HepG2 (cell line): ENCODE measurements at regions not wholly inside any gene's neighbourhood (a gene's known extent, or its start where the extent isn't known, plus 50 kb on each side); places are given as distances from the start of the nearest gene placed in this dataset.

Experiments
- ATAC-seq: fragments of 200-7000 bp; cut with Tn5 transposase; 3 replicates; pipeline ENCODE4 v1.9.1; 2020; ENCODE audit warnings: mild to moderate bottlenecking, moderate library complexity
- BruUV-seq: library from RNA; stranded (reverse); fragments of 400-500 nt; replicated peaks from 2 replicates; lab custom pipeline; 2021; lab: Mats Ljungman, UMichigan
- CTCF ChIA-PET: fragments of 300-600 bp; formaldehyde crosslinking; extraction: SDS; loops from one replicate; lab custom pipeline; 2021; ENCODE audit warnings: low total read pairs, inconsistent platforms, low intra/inter-chr PET ratio; lab: Yijun Ruan, JAX
- POLR2A ChIA-PET: fragments of 350-600 bp; sonication (Branson Sonifier 250); formaldehyde crosslinking; loops from one replicate; lab custom pipeline; 2020; ENCODE audit warnings: antibody characterized with exemption, inconsistent platforms; lab: Yijun Ruan, JAX
- DNase-seq: peaks from one replicate; pipeline ENCODE4 v3.0.0-alpha.2; 2015; ENCODE audit warnings: low spot score
- FAIRE-seq: peaks from 3 replicates; lab custom pipeline; 2011; peaks lifted over from hg19 to GRCh38; lab: Jason Lieb, UNC
- H2AFZ ChIP-seq: one replicate; pipeline ENCODE4 v1.6.1; 2011; ENCODE audit warnings: low read length, inconsistent platforms
- H3K27ac ChIP-seq: fragments of 300-600 bp; 3 replicates; pipeline ENCODE4 v1.8.0; 2011; ENCODE audit warnings: mixed run types, mild to moderate bottlenecking, mixed read lengths, low read length, inconsistent platforms; ENCODE audit not compliant: insufficient read depth; ENCODE audit errors: extremely low read length
- H3K27me3 ChIP-seq, 2 experiments: fragments of 200-600 bp in 1 of 2; 2 replicates in 1 of 2; 3 replicates in 1 of 2; pipeline versions ENCODE4 v1.6.0 to v1.8.0; 2011; ENCODE audit warnings: low read length in 2 of 2, mild to moderate bottlenecking in 2 of 2, moderate library complexity in 2 of 2, inconsistent platforms in 1 of 2; ENCODE audit not compliant: insufficient read depth in 2 of 2, control insufficient read depth in 1 of 2
- H3K36me3 ChIP-seq, 2 experiments: fragments of 200-600 bp in 1 of 2; replicated peaks in 1 of 2; 2 replicates in 1 of 2; 3 replicates in 1 of 2; pipeline versions ENCODE4 v1.5.1 to v1.8.0; 2011; ENCODE audit warnings: low read length in 2 of 2, inconsistent platforms in 1 of 2; ENCODE audit not compliant: insufficient read depth in 2 of 2, control insufficient read depth in 1 of 2
- H3K4me1 ChIP-seq: 2 replicates; pipeline ENCODE4 v1.5.1; 2012; ENCODE audit warnings: low read length, inconsistent platforms; ENCODE audit not compliant: insufficient read depth
- H3K4me2 ChIP-seq: 2 replicates; pipeline ENCODE4 v1.6.0; 2011; ENCODE audit warnings: low read depth, low read length, inconsistent platforms
- H3K4me3 ChIP-seq, 3 experiments: fragments of 200-600 bp in 1 of 3; sonication (generic), shearing (Covaris generic) in 1 of 3; replicated peaks in 1 of 3; 2 replicates each; pipeline ENCODE4 v1.5.1; 2011 to 2016; ENCODE audit warnings: low read length in 3 of 3, inconsistent platforms in 2 of 3, low read depth in 2 of 3, mild to moderate bottlenecking in 2 of 3, control low read depth in 1 of 3, mixed read lengths in 1 of 3; ENCODE audit not compliant: insufficient read depth in 1 of 3
- H3K79me2 ChIP-seq: one replicate; pipeline ENCODE4 v1.6.1; 2011; ENCODE audit warnings: low read length, inconsistent platforms; ENCODE audit not compliant: insufficient read depth
- H3K9ac ChIP-seq: 2 replicates; pipeline ENCODE4 v1.6.0; 2011; ENCODE audit warnings: mild to moderate bottlenecking, low read depth, low read length, inconsistent platforms; ENCODE audit not compliant: insufficient read depth
- H3K9me3 ChIP-seq: 2 replicates; pipeline ENCODE4 v1.5.1; 2012; ENCODE audit warnings: mild to moderate bottlenecking, low read length
- H4K20me1 ChIP-seq: 2 replicates; pipeline ENCODE4 v1.6.0; 2011; ENCODE audit warnings: inconsistent platforms, mild to moderate bottlenecking, low read length, moderate library complexity; ENCODE audit not compliant: insufficient read depth
- TFDP2 ChIP-seq: sonication (generic); formaldehyde crosslinking; IDR thresholded peaks from 2 replicates; pipeline ENCODE4 v1.4.0; 2020; ENCODE audit warnings: missing genetic modification reagents
- ZNF317 ChIP-seq: sonication (generic); formaldehyde crosslinking; IDR thresholded peaks from 2 replicates; pipeline ENCODE4 v1.5.0; 2020; ENCODE audit warnings: mild to moderate bottlenecking, missing genetic modification reagents
- ZNF468 ChIP-seq: sonication (generic); formaldehyde crosslinking; IDR thresholded peaks from 2 replicates; pipeline ENCODE4 v1.8.0; 2022; ENCODE audit warnings: mild to moderate bottlenecking, moderate library complexity, missing genetic modification reagents
- WGBS: methylation state at CpG from one replicate; pipeline ENCODE4 v1.1.6; 2017; ENCODE audit warnings: low lambda C conversion rate; 5-methylcytosine and 5-hydroxymethylcytosine counted together
- in situ Hi-C: cut with HindIII; loops from 2 replicates; pipeline ENCODE4 v1.10.0; 2017; ENCODE audit warnings: low pct_unique_long_range_greater_than_20kb; ENCODE audit not compliant: extremely low pct_ligation_motif_present
- intact Hi-C: fragments of 100-400 bp; cut with micrococcal nuclease; formaldehyde crosslinking; loops from one replicate; pipeline ENCODE4 v1.10.0; 2022; ENCODE audit not compliant: unreplicated experiment

- Histone ChIP-seq H3K9me3 (peaks cover 28% of the 10 kb centered on the region), H3K27ac (no peak overlapping the region), H4K20me1 (no peaks in the 10 kb centered on the region), H3K36me3 (no peaks in the 10 kb centered on the region), H2AFZ (no peak overlapping the region), H3K27me3 (no peaks in the 10 kb centered on the region; a peak in 1 of 5 replicates), H3K4me3 (no peak overlapping the region), H3K4me2 (no peak overlapping the region), H3K79me2 (no peaks in the 10 kb centered on the region)
- no TSS peak for BruUV-seq
- in situ Hi-C loops = no loop called here
- FAIRE-seq (no peak), DNase-seq (no peak)
- intact Hi-C loops = no loop called here
- CTCF ChIA-PET = no interaction called here
- POLR2A ChIA-PET = no interaction called here
- TF ChIP-seq ZNF468 (CRISPR knock-in tag) = no peak
- TF ChIP-seq TFDP2 (CRISPR knock-in tag) = no peak
- TF ChIP-seq, all 625 proteins: peak for 0
- WGBS = 2% methylated on average over 2 of the region's 2 CpGs
- no peaks in the 10 kb centered on the region for H3K4me1 ChIP-seq
- H3K9ac ChIP-seq = no peak overlapping the region
- ATAC-seq = no peak
Observed at GRCh38 chr17:71380936-71381335, 739.9 kb upstream of the SOX9 start.

- Histone ChIP-seq H3K4me1 (no peaks in the 10 kb centered on the region), H2AFZ (no peak overlapping the region), H3K4me3 (no peak overlapping the region), H3K27me3 (no peaks in the 10 kb centered on the region; a peak in 1 of 5 replicates), H3K9me3 (peaks cover 41% of the 10 kb centered on the region), H4K20me1 (no peaks in the 10 kb centered on the region), H3K9ac (no peak overlapping the region), H3K36me3 (no peaks in the 10 kb centered on the region), H3K4me2 (no peak overlapping the region), H3K79me2 (no peaks in the 10 kb centered on the region), H3K27ac (no peak overlapping the region)
- no TSS peak for BruUV-seq
- 51% methylated on average over 2 of the region's 2 CpGs for WGBS
- POLR2A ChIA-PET = no interaction called here
- DNase-seq (no peak), FAIRE-seq (no peak), ATAC-seq (no peak)
- CTCF ChIA-PET = no interaction called here
- intact Hi-C loops (no loop called here), in situ Hi-C loops (no loop called here)
- no peak for TF ChIP-seq ZNF317
Observed at GRCh38 chr17:71383091-71383490, 737.7 kb upstream of the SOX9 start.
